ENCODE measurements at regions not wholly inside any gene's neighbourhood (a gene's known extent, or its start where the extent isn't known, plus 50 kb on each side); places are given as distances from the start of the nearest gene placed in this dataset.
"Not testable (repeated sequence)": the region's sequence is repeated elsewhere in the genome, so short reads cannot be mapped to it uniquely, and the experiment has no call there.

GRCh38 chr18:42326752-42327151, 371.7 kb downstream of the PIK3C3 start:
- no peak for DNase-seq (ENCODE audit: low spot score)

- DNase-seq (ENCODE audit: low spot score) = no peak
Measured at GRCh38 chr18:42328931-42329330, 373.9 kb downstream of the PIK3C3 start.

- no peak for DNase-seq (ENCODE audit: low spot score)
Measured at GRCh38 chr18:42330296-42330695, 375.3 kb downstream of the PIK3C3 start.

DNA sequence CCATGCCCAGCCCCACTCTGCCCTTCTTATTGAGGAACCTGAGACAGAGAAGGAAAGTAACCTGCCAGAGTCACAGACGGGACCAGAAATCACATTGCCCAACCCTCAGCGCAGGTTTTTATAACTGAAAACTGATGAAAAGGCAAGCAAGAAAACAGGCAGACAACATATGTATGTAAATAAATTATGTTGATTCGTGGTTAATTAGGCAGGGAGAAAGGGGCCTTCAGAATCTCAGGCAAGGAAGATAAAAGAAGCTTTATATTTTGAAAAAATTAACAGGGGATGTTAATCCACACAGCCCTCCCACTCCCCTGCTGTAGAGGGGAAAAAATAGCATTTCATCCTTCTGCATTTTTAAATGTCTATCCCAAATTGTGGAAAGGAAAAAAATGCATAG, 378.5 kb downstream of the PIK3C3 start:
- no peak for DNase-seq (ENCODE audit: low spot score)

GRCh38 chr18:42334931-42335330, 379.9 kb downstream of the PIK3C3 start:
- no peak for DNase-seq (ENCODE audit: low spot score)

DNA sequence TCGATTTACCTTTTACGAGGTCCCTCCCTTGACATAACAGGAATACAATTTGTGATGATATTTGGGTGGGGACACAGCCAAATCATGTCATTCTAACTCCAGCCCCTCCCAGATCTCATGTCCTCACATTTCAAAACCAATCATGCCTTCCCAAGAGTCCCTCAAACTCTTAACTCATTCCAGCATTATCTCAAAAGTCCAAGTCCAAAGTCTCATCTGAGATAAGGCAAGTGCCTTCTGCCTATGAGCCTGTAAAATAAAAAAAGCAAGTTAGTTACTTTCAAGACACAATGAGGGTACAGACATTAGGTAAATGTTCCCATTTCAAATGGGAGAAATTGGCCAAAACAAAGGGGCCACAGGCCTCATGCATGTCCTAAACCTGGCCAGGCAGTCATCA, 381.1 kb downstream of the PIK3C3 start:
- no peak for DNase-seq (ENCODE audit: low spot score)

- DNase-seq (ENCODE audit: low spot score) = not testable (repeated sequence)
Measured at GRCh38 chr18:42337337-42337736, 382.3 kb downstream of the PIK3C3 start.

DNA sequence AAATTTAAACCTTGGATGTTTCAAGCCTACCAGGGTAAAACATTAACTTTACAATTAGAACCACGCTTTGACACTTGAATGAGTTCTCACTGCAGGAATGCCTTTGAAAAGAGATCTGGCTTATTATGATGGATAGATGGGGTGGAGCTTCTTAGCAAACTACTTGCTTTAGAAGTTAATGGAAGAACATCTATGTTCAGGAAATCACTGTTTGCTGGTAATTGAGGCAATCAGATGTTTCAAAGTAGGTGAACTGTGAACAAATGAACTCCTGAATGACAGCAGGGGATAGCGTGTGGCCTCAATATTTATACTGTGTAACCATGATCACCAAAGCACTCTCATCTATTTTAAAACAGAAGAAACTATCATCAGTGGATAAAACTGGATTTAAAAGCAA, 383.6 kb downstream of the PIK3C3 start:
- peak; percentile 8 for DNase-seq (ENCODE audit: low spot score)

DNA sequence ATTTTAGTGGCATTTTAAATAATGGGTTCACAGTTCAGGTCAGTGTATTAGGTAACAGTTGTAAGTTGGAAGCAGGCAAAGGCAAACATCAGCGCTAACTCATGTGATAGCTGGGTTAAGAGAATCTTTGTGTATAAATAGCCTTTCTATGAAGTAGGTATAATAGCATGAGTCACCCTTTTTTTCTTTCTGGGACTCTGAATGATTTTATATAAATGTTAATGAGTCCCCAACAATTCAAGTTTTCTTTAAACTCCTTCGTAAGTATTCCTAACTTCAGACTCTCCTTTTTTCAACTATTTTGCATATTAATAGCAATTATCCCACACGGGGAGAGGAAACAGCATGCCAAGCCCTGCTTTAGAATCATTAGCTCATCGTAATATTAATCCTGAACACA, 384.3 kb downstream of the PIK3C3 start:
- DNase-seq (ENCODE audit: low spot score) = peak; percentile 16

GRCh38 chr18:42340423-42341009, 385.5 kb downstream of the PIK3C3 start:
- DNase-seq (ENCODE audit: low spot score) = no peak

DNA sequence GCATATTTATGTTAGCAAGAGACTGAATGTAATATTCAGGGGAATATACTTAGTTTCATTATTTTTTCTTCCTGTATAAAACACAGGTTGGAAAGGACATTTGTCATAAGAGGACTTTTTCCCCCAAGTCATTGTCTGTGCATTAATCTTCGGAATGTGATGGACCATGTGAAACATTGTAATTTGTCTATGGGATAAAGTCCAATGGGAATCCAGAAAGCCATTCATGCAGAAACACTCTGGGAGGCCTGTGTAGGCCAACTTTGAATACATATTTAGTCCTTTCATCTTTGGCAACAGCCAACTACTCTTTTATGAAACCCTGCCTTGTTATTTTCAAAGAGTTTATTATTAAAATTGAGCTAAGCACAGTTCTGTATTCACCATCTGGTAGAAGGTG, 386.4 kb downstream of the PIK3C3 start:
- no peak for DNase-seq (ENCODE audit: low spot score)

- DNase-seq (ENCODE audit: low spot score) = no peak
Measured at GRCh38 chr18:42348722-42349121, 393.7 kb downstream of the PIK3C3 start.

DNA sequence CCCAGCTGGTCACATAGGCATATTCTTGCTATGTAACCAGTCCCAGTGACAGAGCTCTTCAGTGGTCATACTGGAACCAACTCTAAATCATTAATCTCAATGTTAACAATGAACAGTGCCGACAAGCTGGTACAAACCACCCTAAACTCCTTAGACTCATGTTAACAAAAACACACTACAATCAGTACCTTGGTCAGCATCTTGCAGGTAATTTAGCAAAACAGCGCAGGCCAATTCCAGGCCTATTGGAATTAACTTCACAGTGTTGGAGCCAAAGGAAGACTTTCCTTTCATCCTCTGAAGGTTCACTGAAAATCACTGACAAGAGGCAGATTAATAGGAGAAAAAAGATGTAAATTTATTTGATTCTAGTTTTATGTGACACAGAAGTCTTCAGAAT, 396.4 kb downstream of the PIK3C3 start:
- DNase-seq (ENCODE audit: low spot score) = no peak

DNA sequence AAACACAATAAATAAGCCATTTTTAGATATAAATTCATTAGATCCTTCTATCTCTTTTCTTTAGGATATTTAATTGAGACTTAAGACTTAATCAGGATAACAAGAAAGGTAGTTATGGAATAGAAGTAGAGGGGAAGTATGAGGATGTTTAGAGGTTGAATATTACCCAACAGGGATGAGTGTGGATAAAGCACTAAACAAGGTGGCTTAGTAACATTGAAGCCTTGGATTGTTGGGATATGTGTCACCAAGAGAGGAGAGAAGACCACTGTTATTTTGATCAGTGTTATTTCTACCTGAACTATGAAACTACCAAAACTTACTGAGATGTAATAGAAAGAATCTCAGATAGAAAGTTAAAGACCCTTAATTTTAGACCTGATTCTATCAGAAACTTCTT, 405.7 kb downstream of the PIK3C3 start:
- no peak for DNase-seq (ENCODE audit: low spot score)

DNA sequence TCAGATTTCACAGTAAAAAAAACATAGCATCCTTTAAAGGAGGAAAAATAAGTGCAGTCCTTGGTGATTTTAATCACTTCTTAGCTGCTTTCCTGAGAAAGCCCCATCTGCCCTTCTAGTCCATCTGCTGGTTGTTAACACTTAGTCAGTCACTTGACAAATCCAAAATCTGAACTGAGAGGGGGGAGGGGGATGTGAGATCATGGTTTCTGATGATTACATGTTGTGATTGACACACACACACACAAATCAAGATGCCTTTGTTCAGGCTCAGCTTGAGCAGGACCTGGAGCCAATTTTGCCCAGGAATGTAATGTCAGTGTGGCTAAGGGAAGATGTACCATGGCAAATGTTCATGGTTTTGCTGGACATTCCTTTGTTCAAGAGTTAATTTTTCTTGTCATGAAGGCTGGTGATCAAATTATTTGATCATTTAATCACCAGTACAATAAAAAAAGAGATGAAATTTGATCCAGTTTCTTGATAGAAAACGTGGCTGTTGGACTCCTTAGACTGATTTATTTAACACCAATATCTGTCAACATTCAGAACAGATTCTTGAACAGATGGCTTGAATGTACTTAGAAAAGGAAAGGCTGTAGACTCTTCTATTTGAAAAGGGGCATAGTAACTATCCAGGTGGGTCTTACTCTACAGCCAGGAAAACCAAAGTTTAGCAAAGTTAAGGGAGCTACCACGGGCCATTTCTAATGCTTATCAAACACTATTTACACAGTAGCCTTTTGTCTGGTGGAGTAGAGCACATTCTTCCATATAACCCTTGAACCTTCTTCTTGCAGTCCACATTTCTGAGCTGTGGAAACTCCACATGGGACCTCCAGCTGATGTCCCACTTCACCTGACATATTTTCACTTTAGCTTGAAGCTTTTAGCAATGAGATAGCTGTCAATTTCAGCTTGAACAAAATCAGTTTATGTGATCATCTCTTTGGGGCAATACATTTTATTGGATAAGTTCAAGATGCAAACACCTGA, 408.7 kb downstream of the PIK3C3 start:
- DNase-seq (ENCODE audit: low spot score) = no peak

GRCh38 chr18:42364766-42365165, 409.7 kb downstream of the PIK3C3 start:
- DNase-seq (ENCODE audit: low spot score) = no peak

- DNase-seq (ENCODE audit: low spot score) = no peak
Measured at GRCh38 chr18:42365591-42365990, 410.6 kb downstream of the PIK3C3 start.

DNA sequence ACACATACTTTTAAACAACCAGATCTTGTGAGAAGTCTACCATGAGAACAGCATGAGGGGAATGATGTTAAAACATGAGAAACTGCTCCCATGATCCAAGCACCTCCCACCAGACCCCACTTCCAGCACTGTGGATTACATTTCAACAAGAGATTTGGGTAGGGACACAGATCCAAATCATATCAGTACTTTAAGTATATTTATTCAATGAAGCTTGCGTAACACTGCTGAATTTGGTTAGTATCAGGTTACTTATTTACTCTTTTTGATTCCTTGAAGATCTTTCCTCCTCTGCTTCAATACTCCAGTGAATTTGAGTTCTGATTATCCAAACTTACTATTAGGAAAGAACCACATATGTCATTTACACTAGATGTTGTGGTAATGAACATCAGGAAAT, 418.6 kb downstream of the PIK3C3 start:
- no peak for DNase-seq (ENCODE audit: low spot score)

- no peak for DNase-seq (ENCODE audit: low spot score)
Measured at GRCh38 chr18:42374961-42375360, 419.9 kb downstream of the PIK3C3 start.

DNA sequence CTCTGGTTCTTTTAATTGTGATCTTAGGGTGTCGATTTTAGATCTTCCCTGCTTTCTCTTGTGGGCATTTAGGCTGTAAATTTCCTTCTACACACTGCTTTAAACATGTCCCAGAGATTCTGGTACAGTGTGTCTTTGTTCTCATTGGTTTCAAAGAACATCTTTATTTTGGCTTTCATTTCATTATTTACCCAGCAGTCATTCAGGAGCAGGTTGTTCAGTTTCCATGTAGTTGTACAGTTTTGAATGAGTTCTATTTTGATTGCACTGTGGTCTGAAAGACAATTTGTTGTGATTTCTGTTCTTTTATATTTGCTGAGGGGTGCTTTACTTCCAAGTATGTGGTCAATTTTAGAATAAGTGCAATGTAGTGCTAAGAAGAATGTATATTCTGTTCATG, 423.8 kb downstream of the PIK3C3 start:
- not testable (repeated sequence) for DNase-seq (ENCODE audit: low spot score)

- DNase-seq (ENCODE audit: low spot score) = not testable (repeated sequence)
Measured at GRCh38 chr18:42381236-42381635, 426.2 kb downstream of the PIK3C3 start.

- DNase-seq (ENCODE audit: low spot score) = no peak
Measured at GRCh38 chr18:42392416-42392815, 437.4 kb downstream of the PIK3C3 start.

GRCh38 chr18:42392926-42393325, 437.9 kb downstream of the PIK3C3 start:
- DNase-seq (ENCODE audit: low spot score) = no peak

Data from HT-29 (cell line).